ENCODE measurements at regions not wholly inside any gene's neighbourhood (a gene's known extent, or its start where the extent isn't known, plus 50 kb on each side); places are given as distances from the start of the nearest gene placed in this dataset.

GRCh38 chr18:26702086-26702485 lies 153.7 kb upstream of the KCTD1 start:
- TF ChIP-seq CTCF (IDR thresholded peaks at IDR 0.05) = no peak
- TF ChIP-seq POLR2A (IDR thresholded peaks at IDR 0.05) = no peak
